Psoas muscle (tissue), 7 donors: ENCODE measurements at regions not wholly inside any gene's neighbourhood (a gene's known extent, or its start where the extent isn't known, plus 50 kb on each side); places are given as distances from the start of the nearest gene placed in this dataset.

ENCODE experiments used
- ATAC-seq, 4 donors: fragments of 200-7000 bp; cut with Tn5 transposase; one replicate each; pipeline ENCODE4 v1.9.1; 2020; ENCODE audit warnings: moderate library complexity in 3 of 4, mild to moderate bottlenecking in 2 of 4
- DNase-seq, 2 donors: peaks; one replicate each; pipeline ENCODE4 v3.0.0-alpha.2; 2020
- H3K27ac ChIP-seq: fragments of 200-600 bp; one replicate; pipeline ENCODE4 v1.8.0; 2022
- H3K27me3 ChIP-seq, 3 donors: fragments of 200-600 bp in 1 of 3; one replicate each; pipeline versions ENCODE4 v1.6.1 to v1.8.0; 2013 to 2022; ENCODE audit warnings: low read length in 2 of 3, mild to moderate bottlenecking in 2 of 3, moderate library complexity in 1 of 3; ENCODE audit not compliant: insufficient read depth in 3 of 3
- H3K36me3 ChIP-seq, 2 donors: fragments of 200-600 bp in 1 of 2; one replicate each; pipeline versions ENCODE4 v1.6.1 to v1.8.0; 2013 to 2022; ENCODE audit warnings: low read depth in 1 of 2, mild to moderate bottlenecking in 1 of 2, moderate library complexity in 1 of 2; ENCODE audit not compliant: insufficient read depth in 1 of 2
- H3K4me1 ChIP-seq: fragments of 200-600 bp; one replicate; pipeline ENCODE4 v1.8.0; 2022
- H3K4me3 ChIP-seq: fragments of 200-600 bp; one replicate; pipeline ENCODE4 v1.8.0; 2022; ENCODE audit warnings: mild to moderate bottlenecking
- H3K9me3 ChIP-seq: fragments of 200-600 bp; one replicate; pipeline ENCODE4 v1.8.0; 2022
- WGBS, 3 donors: extraction: QIAGEN DNeasy Blood & Tissue Kit; methylation state at CpG; one replicate each; pipeline versions ENCODE4 v1.1.6 to v1.1.7; 2013; 5-methylcytosine and 5-hydroxymethylcytosine counted together
- intact Hi-C, 2 donors: fragments of 100-400 bp; cut with DNase I; formaldehyde crosslinking; loops; one replicate each; pipeline versions ENCODE4 v1.11.0 to v1.14.2; 2022
- TF ChIP-seq, protein P1 (sequence below): fragments of 200-600 bp; IDR thresholded peaks from one replicate; pipeline ENCODE4 v1.8.0; 2022; ENCODE audit warnings: antibody characterized with exemption
- donor health status: healthy with polysubstance abuse.
- donor health status: DM: no; HTN: no; CAD: no; lungs with moderate emphysema.
- donor health status: Bipolar disorder and iron deficiency.
- donor health status: healthy.
- donor health status: DM: yes; HTN: yes; CAD: no.
- donor health status: DM: no; HTN: no; CAD: no.
- donor health status: DM: yes; HTN: yes; CAD: no.

DNA sequence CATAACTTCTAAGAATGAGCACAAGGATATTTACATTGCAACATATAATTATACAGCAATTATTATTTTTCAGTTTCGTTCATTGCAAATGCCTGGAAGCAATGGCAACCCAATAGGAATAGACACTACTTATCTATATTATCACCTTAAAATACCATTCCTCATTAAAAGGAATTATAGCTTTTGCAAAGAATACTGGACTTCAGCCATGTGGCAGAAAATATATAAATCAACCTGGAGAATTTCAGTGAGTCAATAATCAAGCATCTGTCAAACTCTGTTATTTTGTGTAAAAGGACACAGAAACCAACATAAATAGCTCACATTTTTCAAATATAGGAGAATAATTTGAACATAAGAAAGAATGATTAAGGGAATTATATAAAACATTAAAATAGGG, 96.1 kb upstream of the SEMA3C start:
- intact Hi-C loops, result no loop called here
- no peak for DNase-seq
- no peaks in the 10 kb centered on the region for H3K4me1 ChIP-seq
- no peak overlapping the region for H3K27ac ChIP-seq
- H3K27me3 ChIP-seq, result no peaks in the 10 kb centered on the region
- TF ChIP-seq, protein P1, sequence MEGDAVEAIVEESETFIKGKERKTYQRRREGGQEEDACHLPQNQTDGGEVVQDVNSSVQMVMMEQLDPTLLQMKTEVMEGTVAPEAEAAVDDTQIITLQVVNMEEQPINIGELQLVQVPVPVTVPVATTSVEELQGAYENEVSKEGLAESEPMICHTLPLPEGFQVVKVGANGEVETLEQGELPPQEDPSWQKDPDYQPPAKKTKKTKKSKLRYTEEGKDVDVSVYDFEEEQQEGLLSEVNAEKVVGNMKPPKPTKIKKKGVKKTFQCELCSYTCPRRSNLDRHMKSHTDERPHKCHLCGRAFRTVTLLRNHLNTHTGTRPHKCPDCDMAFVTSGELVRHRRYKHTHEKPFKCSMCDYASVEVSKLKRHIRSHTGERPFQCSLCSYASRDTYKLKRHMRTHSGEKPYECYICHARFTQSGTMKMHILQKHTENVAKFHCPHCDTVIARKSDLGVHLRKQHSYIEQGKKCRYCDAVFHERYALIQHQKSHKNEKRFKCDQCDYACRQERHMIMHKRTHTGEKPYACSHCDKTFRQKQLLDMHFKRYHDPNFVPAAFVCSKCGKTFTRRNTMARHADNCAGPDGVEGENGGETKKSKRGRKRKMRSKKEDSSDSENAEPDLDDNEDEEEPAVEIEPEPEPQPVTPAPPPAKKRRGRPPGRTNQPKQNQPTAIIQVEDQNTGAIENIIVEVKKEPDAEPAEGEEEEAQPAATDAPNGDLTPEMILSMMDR, result no peak
- no peak overlapping the region for H3K4me3 ChIP-seq
- WGBS, 3 donors, result 93 to 96% (median 95%) methylated on average over 1 of the region's 1 CpG
- H3K36me3 ChIP-seq, result no peaks in the 10 kb centered on the region
- ATAC-seq, result no peak
- no peaks in the 10 kb centered on the region for H3K9me3 ChIP-seq

DNA sequence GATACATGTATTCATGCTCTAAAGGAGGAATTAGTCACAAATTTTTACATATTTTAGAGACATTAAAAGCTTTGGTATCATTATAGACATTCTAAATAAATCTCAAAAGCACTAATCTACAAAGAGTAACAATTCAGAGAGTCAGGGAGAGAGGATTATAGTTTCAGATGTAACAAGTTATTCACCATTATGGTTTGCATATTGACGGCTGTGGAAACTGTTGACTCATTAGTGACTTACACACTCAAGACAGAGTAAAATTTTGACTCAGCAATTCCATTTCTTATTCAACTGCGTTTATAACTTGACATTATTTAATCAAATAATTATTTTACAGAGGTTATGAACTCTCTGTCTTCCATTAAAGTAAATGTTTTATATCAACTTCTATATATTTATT, 95.4 kb upstream of the SEMA3C start:
- no peak for ATAC-seq
- TF ChIP-seq, protein P1, result no peak
- no peak for DNase-seq
- no peaks in the 10 kb centered on the region for H3K36me3 ChIP-seq
- intact Hi-C loops, result no loop called here
- no peaks in the 10 kb centered on the region for H3K27me3 ChIP-seq
- no peaks in the 10 kb centered on the region for H3K9me3 ChIP-seq
- 71 to 85% (median 77%) methylated on average over 2 of the region's 2 CpGs for WGBS, 3 donors
- H3K27ac ChIP-seq, result no peak overlapping the region
- no peaks in the 10 kb centered on the region for H3K4me1 ChIP-seq
- H3K4me3 ChIP-seq, result no peak overlapping the region

GRCh38 chr7:81013083-81013817, 94.4 kb upstream of the SEMA3C start:
- no peaks in the 10 kb centered on the region for H3K9me3 ChIP-seq
- no peak for DNase-seq
- WGBS, 3 donors, result 12 to 26% (median 16%) methylated on average over 2 of the region's 2 CpGs
- TF ChIP-seq, protein P1, result no peak
- H3K4me1 ChIP-seq, result no peaks in the 10 kb centered on the region
- no peak overlapping the region for H3K4me3 ChIP-seq
- H3K27me3 ChIP-seq, result no peaks in the 10 kb centered on the region
- intact Hi-C loops, result no loop called here
- ATAC-seq, result no peak
- H3K36me3 ChIP-seq, result no peaks in the 10 kb centered on the region
- no peak overlapping the region for H3K27ac ChIP-seq

DNA sequence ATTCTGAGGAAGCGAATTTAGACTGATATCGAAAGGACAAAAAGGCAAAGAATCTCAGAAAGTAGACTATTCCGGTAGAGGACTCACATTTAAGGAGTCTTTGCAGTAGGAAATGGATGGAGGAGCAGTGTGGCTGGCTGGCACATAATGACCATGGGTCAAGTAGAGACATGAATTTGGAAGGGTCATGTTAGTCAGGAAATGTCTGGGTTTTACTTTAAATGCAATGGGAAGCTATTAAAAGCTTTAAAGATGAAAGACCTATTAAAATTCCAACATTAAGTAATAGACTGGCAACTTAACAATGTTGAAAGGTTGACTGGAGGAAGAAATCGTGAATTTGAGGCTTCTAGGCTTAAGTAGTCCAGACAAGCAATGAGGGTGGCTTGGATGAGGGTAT, 90.0 kb upstream of the SEMA3C start:
- WGBS, 3 donors, result 80 to 86% (median 85%) methylated on average over 4 of the region's 4 CpGs
- Histone ChIP-seq H3K4me1 (no peaks in the 10 kb centered on the region), H3K27me3 (no peaks in the 10 kb centered on the region), H3K36me3 (no peaks in the 10 kb centered on the region), H3K4me3 (no peak overlapping the region), H3K9me3 (no peaks in the 10 kb centered on the region), H3K27ac (no peak overlapping the region)
- TF ChIP-seq, protein P1, result no peak
- DNase-seq, result no peak
- ATAC-seq, result no peak
- intact Hi-C loops, result no loop called here

GRCh38 chr7:81007051-81007450, 88.2 kb upstream of the SEMA3C start:
- peaks cover 16% of the 10 kb centered on the region for H3K4me1 ChIP-seq
- ATAC-seq, result no peak
- intact Hi-C loops, result no loop called here
- H3K27me3 ChIP-seq, result no peaks in the 10 kb centered on the region
- 61 to 71% (median 64%) methylated on average over 2 of the region's 2 CpGs for WGBS, 3 donors
- no peak for DNase-seq
- TF ChIP-seq, protein P1, result no peak
- no peaks in the 10 kb centered on the region for H3K36me3 ChIP-seq
- H3K27ac ChIP-seq, result no peak overlapping the region
- no peaks in the 10 kb centered on the region for H3K9me3 ChIP-seq
- no peak overlapping the region for H3K4me3 ChIP-seq
